ENCODE measurements at regions not wholly inside any gene's neighbourhood (a gene's known extent, or its start where the extent isn't known, plus 50 kb on each side); places are given as distances from the start of the nearest gene placed in this dataset.

GRCh38 chr12:41802803-41803202 is 341.9 kb downstream of the GXYLT1 start:
- Histone ChIP-seq H3K36me3 (ENCODE audit: control insufficient read depth, insufficient read depth, low read length, severe bottlenecking) (no peaks in the 10 kb centered on the region), H3K9me3 (ENCODE audit: control insufficient read depth, low read length) (no peaks in the 10 kb centered on the region), H3K4me1 (ENCODE audit: control insufficient read depth, insufficient read depth, low read length) (no peaks in the 10 kb centered on the region), H3K9ac (ENCODE audit: low read length) (no peak overlapping the region), H3K4me3 (ENCODE audit: low read length) (no peak overlapping the region), H3K27me3 (replicated peaks; ENCODE audit: control insufficient read depth, insufficient read depth, low read length) (no peaks in the 10 kb centered on the region)
- no peak for DNase-seq (ENCODE audit: low read depth)

- H3K27me3 ChIP-seq (replicated peaks; ENCODE audit: control insufficient read depth, insufficient read depth, low read length): no peaks in the 10 kb centered on the region
- no peak overlapping the region for H3K9ac ChIP-seq (ENCODE audit: low read length)
- H3K4me3 ChIP-seq (ENCODE audit: low read length): no peak overlapping the region
- H3K9me3 ChIP-seq (ENCODE audit: control insufficient read depth, low read length): no peaks in the 10 kb centered on the region
- no peaks in the 10 kb centered on the region for H3K4me1 ChIP-seq (ENCODE audit: control insufficient read depth, insufficient read depth, low read length)
- no peak for DNase-seq (ENCODE audit: low read depth)
- no peaks in the 10 kb centered on the region for H3K36me3 ChIP-seq (ENCODE audit: control insufficient read depth, insufficient read depth, low read length, severe bottlenecking)
These were observed 343.4 kb downstream of the GXYLT1 start for GRCh38 chr12:41801261-41801660.

GRCh38 chr12:41799671-41800070 is 345.0 kb downstream of the GXYLT1 start:
- no peaks in the 10 kb centered on the region for H3K36me3 ChIP-seq (ENCODE audit: control insufficient read depth, insufficient read depth, low read length, severe bottlenecking)
- no peak overlapping the region for H3K9ac ChIP-seq (ENCODE audit: low read length)
- no peaks in the 10 kb centered on the region for H3K4me1 ChIP-seq (ENCODE audit: control insufficient read depth, insufficient read depth, low read length)
- H3K9me3 ChIP-seq (ENCODE audit: control insufficient read depth, low read length): no peaks in the 10 kb centered on the region
- no peaks in the 10 kb centered on the region for H3K27me3 ChIP-seq (replicated peaks; ENCODE audit: control insufficient read depth, insufficient read depth, low read length)
- DNase-seq (ENCODE audit: low read depth): no peak
- no peak overlapping the region for H3K4me3 ChIP-seq (ENCODE audit: low read length)

GRCh38 chr12:41795910-41796309 is 348.8 kb downstream of the GXYLT1 start:
- no peaks in the 10 kb centered on the region for H3K36me3 ChIP-seq (ENCODE audit: control insufficient read depth, insufficient read depth, low read length, severe bottlenecking)
- no peak overlapping the region for H3K4me3 ChIP-seq (ENCODE audit: low read length)
- H3K4me1 ChIP-seq (ENCODE audit: control insufficient read depth, insufficient read depth, low read length): no peaks in the 10 kb centered on the region
- no peaks in the 10 kb centered on the region for H3K27me3 ChIP-seq (replicated peaks; ENCODE audit: control insufficient read depth, insufficient read depth, low read length)
- DNase-seq (ENCODE audit: low read depth): no peak
- no peak overlapping the region for H3K9ac ChIP-seq (ENCODE audit: low read length)
- H3K9me3 ChIP-seq (ENCODE audit: control insufficient read depth, low read length): peaks cover 6% of the 10 kb centered on the region

GRCh38 chr12:41795051-41795600 is 349.5 kb downstream of the GXYLT1 start:
- Histone ChIP-seq H3K9ac (ENCODE audit: low read length) (no peak overlapping the region), H3K4me3 (ENCODE audit: low read length) (no peak overlapping the region), H3K9me3 (ENCODE audit: control insufficient read depth, low read length) (peaks cover 9% of the 10 kb centered on the region), H3K27me3 (replicated peaks; ENCODE audit: control insufficient read depth, insufficient read depth, low read length) (no peaks in the 10 kb centered on the region), H3K4me1 (ENCODE audit: control insufficient read depth, insufficient read depth, low read length) (no peaks in the 10 kb centered on the region), H3K36me3 (ENCODE audit: control insufficient read depth, insufficient read depth, low read length, severe bottlenecking) (no peaks in the 10 kb centered on the region)
- DNase-seq (ENCODE audit: low read depth): no peak

GRCh38 chr12:41794336-41794735 is 350.3 kb downstream of the GXYLT1 start:
- Histone ChIP-seq H3K9ac (ENCODE audit: low read length) (no peak overlapping the region), H3K36me3 (ENCODE audit: control insufficient read depth, insufficient read depth, low read length, severe bottlenecking) (no peaks in the 10 kb centered on the region), H3K27me3 (replicated peaks; ENCODE audit: control insufficient read depth, insufficient read depth, low read length) (no peaks in the 10 kb centered on the region), H3K4me1 (ENCODE audit: control insufficient read depth, insufficient read depth, low read length) (no peaks in the 10 kb centered on the region), H3K9me3 (ENCODE audit: control insufficient read depth, low read length) (peaks cover 9% of the 10 kb centered on the region), H3K4me3 (ENCODE audit: low read length) (no peak overlapping the region)
- DNase-seq (ENCODE audit: low read depth): no peak

GRCh38 chr12:41784957-41785356 is 359.7 kb downstream of the GXYLT1 start:
- DNase-seq (ENCODE audit: low read depth): no peak
- Histone ChIP-seq H3K36me3 (ENCODE audit: control insufficient read depth, insufficient read depth, low read length, severe bottlenecking) (no peaks in the 10 kb centered on the region), H3K9me3 (ENCODE audit: control insufficient read depth, low read length) (no peaks in the 10 kb centered on the region), H3K4me3 (ENCODE audit: low read length) (no peak overlapping the region), H3K9ac (ENCODE audit: low read length) (no peak overlapping the region), H3K27me3 (replicated peaks; ENCODE audit: control insufficient read depth, insufficient read depth, low read length) (no peaks in the 10 kb centered on the region), H3K4me1 (ENCODE audit: control insufficient read depth, insufficient read depth, low read length) (no peaks in the 10 kb centered on the region)

GRCh38 chr12:41778934-41779333 is 365.7 kb downstream of the GXYLT1 start:
- Histone ChIP-seq H3K9ac (ENCODE audit: low read length) (no peak overlapping the region), H3K36me3 (ENCODE audit: control insufficient read depth, insufficient read depth, low read length, severe bottlenecking) (no peaks in the 10 kb centered on the region), H3K27me3 (replicated peaks; ENCODE audit: control insufficient read depth, insufficient read depth, low read length) (no peaks in the 10 kb centered on the region), H3K9me3 (ENCODE audit: control insufficient read depth, low read length) (no peaks in the 10 kb centered on the region), H3K4me1 (ENCODE audit: control insufficient read depth, insufficient read depth, low read length) (no peaks in the 10 kb centered on the region), H3K4me3 (ENCODE audit: low read length) (no peak overlapping the region)
- DNase-seq (ENCODE audit: low read depth): no peak

- Histone ChIP-seq H3K4me1 (ENCODE audit: control insufficient read depth, insufficient read depth, low read length) (no peaks in the 10 kb centered on the region), H3K27me3 (replicated peaks; ENCODE audit: control insufficient read depth, insufficient read depth, low read length) (no peaks in the 10 kb centered on the region), H3K36me3 (ENCODE audit: control insufficient read depth, insufficient read depth, low read length, severe bottlenecking) (no peaks in the 10 kb centered on the region), H3K9ac (ENCODE audit: low read length) (no peak overlapping the region), H3K9me3 (ENCODE audit: control insufficient read depth, low read length) (peaks cover 6% of the 10 kb centered on the region), H3K4me3 (ENCODE audit: low read length) (no peak overlapping the region)
- DNase-seq (ENCODE audit: low read depth): no peak
These were observed 367.4 kb downstream of the GXYLT1 start for GRCh38 chr12:41777064-41777790.

- Histone ChIP-seq H3K9me3 (ENCODE audit: control insufficient read depth, low read length) (peaks cover 7% of the 10 kb centered on the region), H3K9ac (ENCODE audit: low read length) (no peak overlapping the region), H3K27me3 (replicated peaks; ENCODE audit: control insufficient read depth, insufficient read depth, low read length) (no peaks in the 10 kb centered on the region), H3K36me3 (ENCODE audit: control insufficient read depth, insufficient read depth, low read length, severe bottlenecking) (no peaks in the 10 kb centered on the region), H3K4me3 (ENCODE audit: low read length) (no peak overlapping the region), H3K4me1 (ENCODE audit: control insufficient read depth, insufficient read depth, low read length) (no peaks in the 10 kb centered on the region)
- no peak for DNase-seq (ENCODE audit: low read depth)
These were observed 372.2 kb downstream of the GXYLT1 start for GRCh38 chr12:41772478-41772877.

GRCh38 chr12:41769810-41770209 is 374.9 kb downstream of the GXYLT1 start:
- no peak overlapping the region for H3K4me3 ChIP-seq (ENCODE audit: low read length)
- H3K9me3 ChIP-seq (ENCODE audit: control insufficient read depth, low read length): peaks cover 7% of the 10 kb centered on the region
- DNase-seq (ENCODE audit: low read depth): no peak
- H3K4me1 ChIP-seq (ENCODE audit: control insufficient read depth, insufficient read depth, low read length): no peaks in the 10 kb centered on the region
- H3K36me3 ChIP-seq (ENCODE audit: control insufficient read depth, insufficient read depth, low read length, severe bottlenecking): no peaks in the 10 kb centered on the region
- no peak overlapping the region for H3K9ac ChIP-seq (ENCODE audit: low read length)
- H3K27me3 ChIP-seq (replicated peaks; ENCODE audit: control insufficient read depth, insufficient read depth, low read length): no peaks in the 10 kb centered on the region

GRCh38 chr12:41768456-41768855 is 376.2 kb downstream of the GXYLT1 start:
- no peak overlapping the region for H3K4me3 ChIP-seq (ENCODE audit: low read length)
- H3K9me3 ChIP-seq (ENCODE audit: control insufficient read depth, low read length): peaks cover 6% of the 10 kb centered on the region
- H3K4me1 ChIP-seq (ENCODE audit: control insufficient read depth, insufficient read depth, low read length): no peaks in the 10 kb centered on the region
- no peak for DNase-seq (ENCODE audit: low read depth)
- no peaks in the 10 kb centered on the region for H3K27me3 ChIP-seq (replicated peaks; ENCODE audit: control insufficient read depth, insufficient read depth, low read length)
- no peaks in the 10 kb centered on the region for H3K36me3 ChIP-seq (ENCODE audit: control insufficient read depth, insufficient read depth, low read length, severe bottlenecking)
- H3K9ac ChIP-seq (ENCODE audit: low read length): no peak overlapping the region

All from adipocyte (in vitro differentiated cells).